Fibroblast of lung (primary cell): ENCODE measurements at regions not wholly inside any gene's neighbourhood (a gene's known extent, or its start where the extent isn't known, plus 50 kb on each side); places are given as distances from the start of the nearest gene placed in this dataset.
"Not testable (repeated sequence)": the region's sequence is repeated elsewhere in the genome, so short reads cannot be mapped to it uniquely, and the experiment has no call there.

Experiments
- EZH2 ChIP-seq: IDR thresholded peaks from 2 replicates; pipeline ENCODE4 v1.5.1; 2012; ENCODE audit warnings: low read length, control low read depth, mild to moderate bottlenecking; ENCODE audit errors: missing control alignments
- TF ChIP-seq, protein P1 (sequence below), 2 donors: IDR thresholded peaks in 1 of 2; conservative IDR thresholded peaks in 1 of 2; 1 replicate in 1 of 2; 2 replicates in 1 of 2; pipeline ENCODE4 v1.5.1; 2011 to 2012; ENCODE audit warnings: low read length in 2 of 2, control low read depth in 1 of 2, inconsistent platforms in 1 of 2, low read depth in 1 of 2, mild to moderate bottlenecking in 1 of 2

DNA sequence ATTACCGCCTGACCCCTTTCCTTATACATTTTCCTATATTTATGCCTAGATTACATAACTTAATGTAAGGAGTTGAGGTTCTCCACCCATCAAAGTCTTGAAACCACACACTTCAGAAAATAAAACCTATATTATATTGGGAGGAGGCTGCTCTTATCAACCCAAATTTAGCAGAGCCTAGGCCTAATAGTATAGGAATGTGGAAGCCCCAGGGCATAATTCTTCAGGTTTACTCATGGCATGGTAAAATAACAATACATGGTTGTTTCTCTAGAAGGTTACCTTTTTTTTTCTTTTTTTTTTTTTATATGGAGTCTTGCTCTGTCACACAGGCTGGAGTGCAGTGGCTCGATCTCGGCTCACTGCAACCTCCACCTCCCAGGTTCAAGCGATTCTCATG is 157.6 kb upstream of the KCTD3 start:
- TF ChIP-seq, protein P1, sequence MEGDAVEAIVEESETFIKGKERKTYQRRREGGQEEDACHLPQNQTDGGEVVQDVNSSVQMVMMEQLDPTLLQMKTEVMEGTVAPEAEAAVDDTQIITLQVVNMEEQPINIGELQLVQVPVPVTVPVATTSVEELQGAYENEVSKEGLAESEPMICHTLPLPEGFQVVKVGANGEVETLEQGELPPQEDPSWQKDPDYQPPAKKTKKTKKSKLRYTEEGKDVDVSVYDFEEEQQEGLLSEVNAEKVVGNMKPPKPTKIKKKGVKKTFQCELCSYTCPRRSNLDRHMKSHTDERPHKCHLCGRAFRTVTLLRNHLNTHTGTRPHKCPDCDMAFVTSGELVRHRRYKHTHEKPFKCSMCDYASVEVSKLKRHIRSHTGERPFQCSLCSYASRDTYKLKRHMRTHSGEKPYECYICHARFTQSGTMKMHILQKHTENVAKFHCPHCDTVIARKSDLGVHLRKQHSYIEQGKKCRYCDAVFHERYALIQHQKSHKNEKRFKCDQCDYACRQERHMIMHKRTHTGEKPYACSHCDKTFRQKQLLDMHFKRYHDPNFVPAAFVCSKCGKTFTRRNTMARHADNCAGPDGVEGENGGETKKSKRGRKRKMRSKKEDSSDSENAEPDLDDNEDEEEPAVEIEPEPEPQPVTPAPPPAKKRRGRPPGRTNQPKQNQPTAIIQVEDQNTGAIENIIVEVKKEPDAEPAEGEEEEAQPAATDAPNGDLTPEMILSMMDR (conservative IDR thresholded peaks at IDR 0.05 in 1 of 2, IDR thresholded peaks at IDR 0.05 in 1 of 2; ENCODE audit: low read depth in 1 of 2, low read length in 2 of 2) = not testable (repeated sequence)
- TF ChIP-seq EZH2 = not testable (repeated sequence)
